ENCODE measurements at regions not wholly inside any gene's neighbourhood (a gene's known extent, or its start where the extent isn't known, plus 50 kb on each side); places are given as distances from the start of the nearest gene placed in this dataset.

DNA sequence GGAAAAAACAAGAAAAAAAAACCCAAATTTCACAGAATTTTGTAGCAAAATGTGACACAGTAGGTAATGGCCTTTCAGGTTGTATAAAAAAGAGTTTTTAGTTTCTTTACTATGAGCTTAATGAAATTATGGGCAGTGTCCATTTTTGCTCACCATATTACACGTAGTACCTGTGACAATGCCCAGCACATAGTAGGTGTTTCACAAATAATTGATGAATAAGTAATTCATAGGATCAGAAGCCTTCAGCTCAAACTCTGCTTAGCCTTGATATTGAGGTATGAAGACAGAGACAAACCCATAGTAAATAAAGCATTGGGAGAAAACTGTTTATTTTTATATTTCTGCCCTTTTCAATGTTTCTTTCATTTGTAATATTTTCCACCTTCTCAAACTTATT is 97.2 kb downstream of the LHX9 start:
- Mint-ChIP-seq H3K9me3 (peaks cover 3% of the 10 kb centered on the region), H3K4me3 (no peak overlapping the region), H3K4me1 (ENCODE audit: low read depth in 2 of 2) (no peaks in the 10 kb centered on the region), H3K36me3 (no peaks in the 10 kb centered on the region), H3K27ac (no peak overlapping the region), H3K27me3 (peaks cover 0 to 5% of the 10 kb centered on the region in 2 donors)
- no peak for ATAC-seq
- DNase-seq (ENCODE audit: low spot score): no peak

DNA sequence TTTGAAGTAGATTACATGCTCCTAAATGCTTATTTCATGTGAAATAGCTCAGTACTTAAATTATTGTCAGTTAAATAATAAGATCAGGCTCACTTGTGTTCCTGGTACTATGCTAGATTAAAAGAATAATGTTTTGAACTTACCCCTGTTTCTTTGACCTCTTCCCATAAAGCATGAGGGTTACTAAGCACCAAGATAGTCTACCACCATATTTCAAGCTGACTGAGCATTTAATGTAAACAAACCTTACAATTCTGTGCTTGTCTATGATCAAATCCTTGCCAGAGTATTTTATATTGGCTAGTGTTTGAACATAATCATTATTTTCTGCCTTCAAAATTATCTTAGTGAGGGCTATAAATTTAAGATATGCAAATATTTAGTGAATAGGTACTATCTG is 98.1 kb downstream of the LHX9 start:
- Mint-ChIP-seq H3K36me3 (no peaks in the 10 kb centered on the region), H3K9me3 (no peaks in the 10 kb centered on the region), H3K27me3 (peaks cover 0 to 9% of the 10 kb centered on the region in 2 donors), H3K27ac (no peak overlapping the region), H3K4me1 (ENCODE audit: low read depth in 2 of 2) (no peaks in the 10 kb centered on the region), H3K4me3 (no peak overlapping the region)
- no peak for ATAC-seq
- no peak for DNase-seq (ENCODE audit: low spot score)

DNA sequence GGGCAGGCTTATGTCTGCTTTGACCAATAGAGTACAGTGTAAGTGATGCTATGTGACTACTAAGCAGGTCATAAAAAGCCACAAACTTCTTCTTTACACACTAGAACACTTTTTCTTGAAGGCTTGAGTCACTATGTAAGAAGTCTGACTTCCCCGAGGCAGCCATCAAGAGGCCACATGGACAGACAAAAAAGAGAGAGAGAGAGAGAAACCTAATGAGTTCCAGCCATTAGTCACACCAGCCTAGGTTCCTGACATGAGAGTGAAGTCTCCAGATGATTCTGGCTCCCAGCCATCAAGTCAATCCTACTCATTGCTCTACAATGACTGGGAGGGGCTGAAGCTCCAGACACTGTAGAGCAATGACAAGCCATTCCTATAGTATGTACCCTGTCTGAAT is 101.4 kb downstream of the LHX9 start:
- H3K36me3 Mint-ChIP-seq: no peaks in the 10 kb centered on the region
- H3K4me3 Mint-ChIP-seq: no peak overlapping the region
- no peaks in the 10 kb centered on the region for H3K9me3 Mint-ChIP-seq
- H3K27me3 Mint-ChIP-seq: peaks cover 0 to 13% of the 10 kb centered on the region in 2 donors
- DNase-seq (ENCODE audit: low spot score): no peak
- H3K4me1 Mint-ChIP-seq (ENCODE audit: low read depth in 2 of 2): no peaks in the 10 kb centered on the region
- no peak for ATAC-seq
- no peak overlapping the region for H3K27ac Mint-ChIP-seq

DNA sequence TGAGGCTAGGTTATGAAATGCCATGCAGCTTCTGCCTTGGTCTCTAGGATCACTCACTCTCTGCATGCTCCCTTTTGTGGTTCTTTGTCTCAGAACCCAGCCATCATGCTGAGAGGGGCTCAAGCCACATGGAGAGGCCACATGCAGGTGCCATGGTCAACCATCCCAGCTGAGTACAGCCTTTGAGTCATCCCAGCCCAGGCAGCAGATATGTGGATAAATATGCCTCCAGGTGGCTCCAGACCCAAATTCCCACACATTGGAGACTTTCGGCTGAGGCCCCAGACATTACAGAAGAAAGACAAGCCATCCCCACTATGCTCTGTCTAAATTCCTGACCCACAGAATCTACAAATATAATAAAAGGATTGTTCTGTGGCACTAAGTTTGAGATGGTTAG is 102.0 kb downstream of the LHX9 start:
- Mint-ChIP-seq H3K4me3 (no peak overlapping the region), H3K27me3 (peaks cover 0 to 9% of the 10 kb centered on the region in 2 donors), H3K9me3 (no peaks in the 10 kb centered on the region), H3K4me1 (ENCODE audit: low read depth in 2 of 2) (no peaks in the 10 kb centered on the region), H3K27ac (no peak overlapping the region), H3K36me3 (no peaks in the 10 kb centered on the region)
- ATAC-seq (no peak), DNase-seq (ENCODE audit: low spot score) (no peak)

DNA sequence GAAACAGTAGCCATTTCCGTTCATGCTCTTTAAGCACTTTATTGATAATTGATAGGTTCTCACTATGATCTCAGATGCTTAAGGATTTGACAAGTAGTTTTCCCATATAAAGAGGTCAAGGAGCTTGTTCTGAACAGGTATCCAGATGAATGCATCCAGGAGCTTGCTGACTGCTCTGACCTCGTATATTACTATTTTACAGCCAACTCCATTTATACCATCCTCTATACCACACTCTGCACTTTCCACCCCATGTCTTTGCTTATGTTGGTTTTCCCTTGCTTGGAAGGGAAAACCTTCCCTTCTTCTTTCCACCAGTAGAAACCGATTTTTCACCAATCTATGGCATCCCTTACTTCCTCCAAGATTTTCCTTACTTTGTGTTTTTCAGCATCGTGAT is 107.2 kb downstream of the LHX9 start:
- Mint-ChIP-seq H3K9me3 (no peaks in the 10 kb centered on the region), H3K27ac (no peak overlapping the region), H3K36me3 (no peaks in the 10 kb centered on the region), H3K4me1 (ENCODE audit: low read depth in 2 of 2) (no peaks in the 10 kb centered on the region), H3K4me3 (no peak overlapping the region), H3K27me3 (peaks cover 20% of the 10 kb centered on the region in 2 donors)
- DNase-seq (ENCODE audit: low spot score): no peak
- ATAC-seq: no peak

DNA sequence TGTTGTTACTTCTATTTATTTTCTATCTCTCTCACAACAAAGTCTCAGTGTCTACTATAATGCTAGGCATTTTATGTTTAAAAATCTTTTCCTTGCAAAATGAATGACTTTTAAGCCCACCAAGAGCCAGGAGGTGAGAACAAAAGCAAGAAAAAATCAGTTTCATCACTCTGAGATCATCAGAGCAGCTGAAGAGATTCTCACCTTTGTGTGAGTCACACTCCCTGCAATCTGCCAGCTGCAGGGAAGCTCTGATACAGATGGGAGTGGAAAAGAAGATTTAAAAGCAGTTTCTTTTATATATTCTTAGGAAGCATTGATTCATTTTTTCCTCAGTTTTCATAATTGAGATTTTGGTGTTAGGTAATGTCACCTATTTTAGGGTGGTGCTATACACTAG is 107.6 kb downstream of the LHX9 start:
- no peak overlapping the region for H3K27ac Mint-ChIP-seq
- DNase-seq (ENCODE audit: low spot score): no peak
- no peaks in the 10 kb centered on the region for H3K36me3 Mint-ChIP-seq
- H3K4me3 Mint-ChIP-seq: no peak overlapping the region
- no peaks in the 10 kb centered on the region for H3K9me3 Mint-ChIP-seq
- H3K27me3 Mint-ChIP-seq: peaks cover 17 to 23% of the 10 kb centered on the region in 2 donors
- no peak for ATAC-seq
- H3K4me1 Mint-ChIP-seq (ENCODE audit: low read depth in 2 of 2): no peaks in the 10 kb centered on the region

DNA sequence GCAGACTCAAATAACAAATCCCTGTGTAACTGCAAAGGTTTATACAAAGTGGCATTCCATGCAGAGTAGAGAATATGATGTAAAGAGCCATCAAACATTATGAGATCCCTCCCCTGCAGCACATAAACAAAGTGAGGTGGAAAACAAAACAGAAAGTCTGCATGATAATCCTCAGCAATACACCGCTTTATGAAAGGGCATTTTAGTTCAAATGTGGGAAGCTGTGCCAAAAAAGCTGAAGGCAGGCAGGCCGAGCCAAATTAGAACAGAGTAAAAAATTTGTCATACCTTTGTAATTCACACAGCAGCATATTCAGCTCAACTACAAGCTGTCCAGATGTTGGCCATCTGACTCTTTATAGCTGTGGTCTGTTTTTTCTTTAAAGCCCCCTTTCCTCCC is 113.5 kb downstream of the LHX9 start:
- DNase-seq (ENCODE audit: low spot score) (no peak), ATAC-seq (no peak)
- H3K27me3 Mint-ChIP-seq: peaks cover 10 to 13% of the 10 kb centered on the region in 2 donors
- peaks cover 4% of the 10 kb centered on the region in 2 donors for H3K4me1 Mint-ChIP-seq (ENCODE audit: low read depth in 2 of 2)
- H3K27ac Mint-ChIP-seq: no peak overlapping the region
- no peak overlapping the region for H3K4me3 Mint-ChIP-seq
- H3K36me3 Mint-ChIP-seq: no peaks in the 10 kb centered on the region
- no peaks in the 10 kb centered on the region for H3K9me3 Mint-ChIP-seq

DNA sequence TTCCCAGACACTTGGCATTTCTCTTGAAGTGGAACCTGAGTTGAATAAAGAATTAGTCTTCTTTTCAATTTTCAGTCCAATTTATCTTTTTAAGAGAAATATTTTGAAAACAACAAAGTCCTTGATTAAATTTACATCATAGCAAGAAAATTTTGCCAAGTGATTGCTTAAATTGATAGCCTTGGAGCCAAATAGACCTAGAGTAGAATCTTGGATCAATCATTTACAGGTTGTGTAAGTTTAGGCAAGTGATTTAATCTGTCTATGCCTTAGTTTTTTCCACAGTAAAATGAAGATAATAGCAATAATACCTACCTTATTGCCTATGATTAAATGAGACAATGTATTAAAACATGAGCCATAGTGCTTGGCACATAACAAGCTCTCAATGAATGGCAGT is 113.9 kb downstream of the LHX9 start:
- Mint-ChIP-seq H3K36me3 (no peaks in the 10 kb centered on the region), H3K27me3 (peaks cover 10 to 13% of the 10 kb centered on the region in 2 donors), H3K4me1 (ENCODE audit: low read depth in 2 of 2) (peaks cover 4% of the 10 kb centered on the region in 2 donors), H3K27ac (no peak overlapping the region), H3K9me3 (no peaks in the 10 kb centered on the region), H3K4me3 (no peak overlapping the region)
- no peak for ATAC-seq
- DNase-seq (ENCODE audit: low spot score): no peak

DNA sequence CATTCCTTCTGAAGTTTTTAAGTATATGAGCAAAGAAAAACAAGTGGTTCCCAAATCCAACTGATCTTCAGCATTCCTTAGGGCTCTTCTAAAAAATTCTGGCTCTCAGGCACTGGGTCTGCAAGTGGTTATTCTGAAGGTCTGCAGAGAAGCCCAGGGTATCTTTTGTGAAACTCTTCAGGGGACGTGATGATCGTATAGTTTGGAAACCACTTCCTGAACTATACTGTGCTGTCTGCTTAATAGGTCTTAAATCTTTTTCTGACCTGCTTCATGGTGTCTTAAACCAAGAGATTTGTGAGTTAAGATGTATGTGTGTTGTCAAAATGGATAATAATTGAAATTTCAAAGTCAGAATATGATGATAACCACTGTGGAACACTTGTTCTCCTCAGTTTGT is 115.5 kb downstream of the LHX9 start:
- H3K27ac Mint-ChIP-seq: no peak overlapping the region

DNA sequence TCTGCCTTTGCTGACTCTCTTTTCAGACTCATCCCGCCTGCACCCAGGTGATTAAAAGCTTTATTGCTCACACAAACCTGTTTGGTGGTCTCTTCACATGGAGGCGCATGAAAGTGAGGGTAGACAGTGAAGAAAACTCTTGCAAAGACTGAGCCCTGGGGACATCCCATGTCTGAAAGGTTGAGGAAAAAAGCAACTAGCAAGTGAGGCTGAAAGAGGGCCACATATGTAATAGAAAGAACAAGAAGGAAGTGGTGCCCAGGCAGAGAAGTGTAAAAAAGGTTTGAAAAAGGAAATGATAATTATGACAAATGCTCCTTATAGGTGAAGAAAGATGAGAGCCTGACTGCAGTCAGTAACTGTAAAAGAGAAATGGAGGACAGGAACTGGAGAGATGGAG is 115.9 kb upstream of the NEK7 start:
- ATAC-seq: no peak
- H3K4me3 Mint-ChIP-seq: no peak overlapping the region

More for the DNA sequence above, 115.5 kb downstream of the LHX9 start:
- H3K9me3 Mint-ChIP-seq: no peaks in the 10 kb centered on the region
- ATAC-seq (no peak), DNase-seq (ENCODE audit: low spot score) (no peak)
- no peak overlapping the region for H3K4me3 Mint-ChIP-seq
- peaks cover 7 to 8% of the 10 kb centered on the region in 2 donors for H3K27me3 Mint-ChIP-seq
- H3K4me1 Mint-ChIP-seq (ENCODE audit: low read depth in 2 of 2): peaks cover 4% of the 10 kb centered on the region in 2 donors
- H3K36me3 Mint-ChIP-seq: no peaks in the 10 kb centered on the region

DNA sequence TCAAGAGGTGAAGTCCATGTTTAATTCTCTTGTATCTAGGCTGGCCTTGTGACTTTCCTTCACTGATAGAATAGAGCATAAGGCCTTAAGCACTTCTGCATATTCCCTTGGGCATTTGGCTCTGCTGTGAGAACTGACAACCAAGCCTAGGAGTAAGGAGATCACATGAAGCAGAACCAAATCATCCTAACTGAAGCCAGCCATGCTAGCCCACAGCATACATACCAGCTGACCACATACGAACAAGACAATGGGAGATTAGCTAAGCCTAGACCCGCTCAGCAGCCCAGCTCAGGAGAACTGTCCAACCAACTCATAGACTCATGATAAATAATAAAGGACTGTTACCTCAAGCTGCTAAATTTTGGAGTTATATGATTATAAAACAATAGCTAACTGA is 114.6 kb upstream of the NEK7 start:
- Mint-ChIP-seq H3K4me3 (no peak overlapping the region), H3K9me3 (no peaks in the 10 kb centered on the region), H3K27ac (no peak overlapping the region), H3K4me1 (ENCODE audit: low read depth in 2 of 2) (peaks cover 0 to under 1% of the 10 kb centered on the region in 2 donors), H3K36me3 (peaks cover 5% of the 10 kb centered on the region), H3K27me3 (no peaks in the 10 kb centered on the region)
- no peak for ATAC-seq
- no peak for DNase-seq (ENCODE audit: low spot score)

More for the DNA sequence above, 115.9 kb upstream of the NEK7 start:
- H3K27me3 Mint-ChIP-seq: no peaks in the 10 kb centered on the region
- H3K4me1 Mint-ChIP-seq (ENCODE audit: low read depth in 2 of 2): no peaks in the 10 kb centered on the region
- no peaks in the 10 kb centered on the region for H3K36me3 Mint-ChIP-seq
- DNase-seq (ENCODE audit: low spot score): no peak
- no peak overlapping the region for H3K27ac Mint-ChIP-seq
- no peaks in the 10 kb centered on the region for H3K9me3 Mint-ChIP-seq

DNA sequence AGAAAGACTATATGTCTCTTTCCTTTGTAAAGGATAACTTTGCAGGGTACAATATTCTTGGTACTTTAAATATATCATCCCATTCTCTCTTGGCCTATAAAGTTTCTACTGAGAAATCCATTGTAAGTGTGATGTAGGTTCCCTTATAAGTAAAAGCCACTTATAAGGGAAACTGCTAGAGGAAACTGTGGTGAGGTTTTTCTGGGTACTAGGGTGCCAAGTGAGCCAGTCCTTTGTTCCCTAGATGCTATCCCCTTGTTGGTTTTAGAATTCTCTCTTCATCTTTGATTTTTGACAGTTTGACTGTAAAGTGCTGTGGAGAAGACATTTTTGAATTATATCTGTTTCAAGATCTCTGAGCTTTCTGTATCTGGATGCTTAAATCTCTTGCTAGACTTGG is 108.9 kb upstream of the NEK7 start:
- H3K27ac Mint-ChIP-seq: peak overlapping the region; percentile 16 to 54
- peaks cover 0 to 1% of the 10 kb centered on the region in 2 donors for H3K27me3 Mint-ChIP-seq
- H3K36me3 Mint-ChIP-seq: peaks cover 23% of the 10 kb centered on the region
- H3K4me3 Mint-ChIP-seq: peak overlapping the region; percentile 54
- peaks cover 9 to 11% of the 10 kb centered on the region in 2 donors for H3K4me1 Mint-ChIP-seq (ENCODE audit: low read depth in 2 of 2)
- ATAC-seq (peak in 1 of 2 donors; percentile 78), DNase-seq (ENCODE audit: low spot score) (no peak)
- H3K9me3 Mint-ChIP-seq: peaks cover 9% of the 10 kb centered on the region

DNA sequence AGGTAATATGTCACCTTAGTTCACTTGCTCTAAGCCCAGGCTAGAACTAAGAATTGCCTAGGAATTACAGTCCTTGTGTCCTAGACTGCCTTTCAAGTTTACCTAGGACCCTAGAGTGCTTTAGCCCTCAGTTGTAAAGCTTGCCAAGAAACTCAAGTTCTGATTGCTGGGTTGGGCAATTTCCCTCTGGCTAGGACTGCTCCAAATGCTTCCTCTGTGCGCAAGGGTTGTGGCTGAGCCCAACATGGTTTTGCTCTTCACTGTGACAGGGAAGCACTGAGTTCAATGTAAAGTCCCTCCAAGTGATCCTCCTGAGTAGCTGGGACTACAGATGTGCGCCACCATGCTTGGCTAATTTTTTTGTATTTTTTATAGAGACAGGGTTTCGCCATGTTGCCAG is 102.3 kb upstream of the NEK7 start:
- H3K27ac Mint-ChIP-seq: no peak overlapping the region
- ATAC-seq: no peak
- H3K9me3 Mint-ChIP-seq: peaks cover 4% of the 10 kb centered on the region
- DNase-seq (ENCODE audit: low spot score): no peak
- H3K4me1 Mint-ChIP-seq (ENCODE audit: low read depth in 2 of 2): no peaks in the 10 kb centered on the region
- peaks cover 11% of the 10 kb centered on the region for H3K36me3 Mint-ChIP-seq
- H3K27me3 Mint-ChIP-seq: peaks cover 0 to 2% of the 10 kb centered on the region in 2 donors
- H3K4me3 Mint-ChIP-seq: no peak overlapping the region

DNA sequence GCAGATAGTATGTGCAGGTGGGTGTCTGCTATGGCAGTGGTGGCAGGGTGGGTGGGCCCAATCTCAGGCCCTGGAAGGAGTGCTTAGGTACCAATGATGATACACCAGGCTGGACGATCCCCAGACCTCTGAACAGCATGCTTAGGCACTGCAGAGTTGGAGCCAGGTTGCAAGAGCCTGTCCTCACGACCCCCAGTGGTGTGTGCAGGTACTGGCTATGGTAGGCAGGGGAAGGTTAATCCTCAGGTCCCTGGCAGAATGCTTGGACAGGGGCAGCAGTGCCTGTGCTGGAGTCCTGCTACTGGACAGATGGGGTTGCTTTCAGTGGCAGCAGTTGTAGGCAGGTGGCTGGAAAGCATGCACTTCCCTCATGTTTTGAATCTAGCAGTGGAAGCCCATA is 100.5 kb upstream of the NEK7 start:
- peak; percentile 6 to 52 for ATAC-seq
- DNase-seq (ENCODE audit: low spot score): no peak
- no peaks in the 10 kb centered on the region for H3K9me3 Mint-ChIP-seq

DNA sequence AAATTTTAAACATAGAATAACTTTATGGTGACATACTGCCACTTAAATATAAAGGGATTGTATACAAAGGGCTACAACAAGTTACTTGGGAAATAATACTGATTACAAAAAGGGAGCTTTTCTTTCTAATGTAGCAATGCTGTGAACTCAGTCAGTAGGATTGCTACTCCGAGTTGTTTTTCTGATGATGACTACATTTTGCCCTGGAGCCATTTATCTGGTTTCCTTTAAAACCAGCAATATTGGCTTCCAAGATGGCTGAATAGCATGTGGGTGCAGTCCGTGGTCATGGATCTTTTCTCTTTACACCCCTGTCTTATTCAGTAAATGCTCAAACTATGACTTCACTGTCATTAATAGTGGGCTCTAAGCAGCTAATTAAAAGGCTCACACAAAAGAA is 92.6 kb upstream of the NEK7 start:
- peaks cover 16 to 27% of the 10 kb centered on the region in 2 donors for H3K27me3 Mint-ChIP-seq
- H3K27ac Mint-ChIP-seq: no peak overlapping the region

More for the DNA sequence above, 100.5 kb upstream of the NEK7 start:
- Mint-ChIP-seq H3K36me3 (no peaks in the 10 kb centered on the region), H3K27me3 (peaks cover 6 to 9% of the 10 kb centered on the region in 2 donors), H3K4me3 (no peak overlapping the region), H3K4me1 (ENCODE audit: low read depth in 2 of 2) (no peaks in the 10 kb centered on the region), H3K27ac (no peak overlapping the region)

More for the DNA sequence above, 92.6 kb upstream of the NEK7 start:
- ATAC-seq (no peak), DNase-seq (ENCODE audit: low spot score) (no peak)
- H3K36me3 Mint-ChIP-seq: no peaks in the 10 kb centered on the region
- no peak overlapping the region for H3K4me3 Mint-ChIP-seq
- H3K4me1 Mint-ChIP-seq (ENCODE audit: low read depth in 2 of 2): no peaks in the 10 kb centered on the region
- H3K9me3 Mint-ChIP-seq: no peaks in the 10 kb centered on the region

Measured in natural killer cell treated with Interleukin-12 subunit alpha and Interleukin-12 subunit beta and Interleukin-15 and Interleukin-18, amount 100 ng/mL, for 72 hours (primary cell).